WI38 (cell line): ENCODE measurements at regions not wholly inside any gene's neighbourhood (a gene's known extent, or its start where the extent isn't known, plus 50 kb on each side); places are given as distances from the start of the nearest gene placed in this dataset.

ENCODE experiments used
- H3K4me3 ChIP-seq: 2 replicates; pipeline ENCODE4 v1.5.1; 2011; ENCODE audit warnings: low read depth, mild to moderate bottlenecking, control low read depth, low read length
- TF ChIP-seq, protein P1 (sequence below): IDR thresholded peaks from 2 replicates; pipeline ENCODE4 v1.5.1; 2012; ENCODE audit warnings: low read depth, mild to moderate bottlenecking, control low read depth, low read length

DNA sequence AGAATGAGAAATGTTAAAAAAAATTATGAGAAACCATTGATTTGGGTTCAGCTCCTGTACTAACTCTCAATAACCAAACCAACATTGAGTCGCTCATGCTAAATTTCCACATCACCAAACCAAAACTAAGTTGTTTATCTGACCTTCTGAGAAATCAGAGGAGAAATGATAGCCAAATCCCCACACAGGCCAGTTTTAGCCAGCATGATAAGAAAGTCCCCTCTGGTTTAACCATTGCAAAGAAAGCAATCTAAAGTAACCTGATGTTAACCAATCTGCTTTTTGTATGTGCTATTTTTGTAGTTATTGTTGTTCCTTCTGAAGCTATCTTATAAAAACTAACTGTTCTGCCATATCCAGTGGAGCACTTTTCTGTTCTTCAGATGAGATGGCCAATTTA, 599.7 kb downstream of the SLC16A7 start:
- no peak overlapping the region for H3K4me3 ChIP-seq
- TF ChIP-seq, protein P1, sequence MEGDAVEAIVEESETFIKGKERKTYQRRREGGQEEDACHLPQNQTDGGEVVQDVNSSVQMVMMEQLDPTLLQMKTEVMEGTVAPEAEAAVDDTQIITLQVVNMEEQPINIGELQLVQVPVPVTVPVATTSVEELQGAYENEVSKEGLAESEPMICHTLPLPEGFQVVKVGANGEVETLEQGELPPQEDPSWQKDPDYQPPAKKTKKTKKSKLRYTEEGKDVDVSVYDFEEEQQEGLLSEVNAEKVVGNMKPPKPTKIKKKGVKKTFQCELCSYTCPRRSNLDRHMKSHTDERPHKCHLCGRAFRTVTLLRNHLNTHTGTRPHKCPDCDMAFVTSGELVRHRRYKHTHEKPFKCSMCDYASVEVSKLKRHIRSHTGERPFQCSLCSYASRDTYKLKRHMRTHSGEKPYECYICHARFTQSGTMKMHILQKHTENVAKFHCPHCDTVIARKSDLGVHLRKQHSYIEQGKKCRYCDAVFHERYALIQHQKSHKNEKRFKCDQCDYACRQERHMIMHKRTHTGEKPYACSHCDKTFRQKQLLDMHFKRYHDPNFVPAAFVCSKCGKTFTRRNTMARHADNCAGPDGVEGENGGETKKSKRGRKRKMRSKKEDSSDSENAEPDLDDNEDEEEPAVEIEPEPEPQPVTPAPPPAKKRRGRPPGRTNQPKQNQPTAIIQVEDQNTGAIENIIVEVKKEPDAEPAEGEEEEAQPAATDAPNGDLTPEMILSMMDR: no peak

DNA sequence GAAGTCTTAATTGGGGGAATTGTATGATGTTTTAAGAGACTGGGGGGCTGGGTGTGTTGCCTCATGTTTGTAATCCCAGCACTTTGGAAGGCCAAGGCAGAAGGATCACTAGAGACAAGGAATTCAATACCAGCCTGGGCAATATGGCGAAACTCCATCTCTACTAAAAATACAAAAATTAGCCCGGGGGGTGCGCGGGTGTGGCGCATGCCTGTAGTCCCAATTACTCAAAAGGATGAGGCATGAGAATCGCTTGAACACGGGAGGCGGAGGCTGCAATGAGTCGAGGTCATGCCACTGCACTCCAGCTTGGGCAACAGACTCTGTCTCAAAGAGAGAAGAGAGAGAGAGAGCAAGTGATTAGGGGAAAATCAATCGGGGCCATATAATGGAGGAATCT, 600.5 kb downstream of the SLC16A7 start:
- TF ChIP-seq, protein P1: no peak
- H3K4me3 ChIP-seq: no peak overlapping the region

DNA sequence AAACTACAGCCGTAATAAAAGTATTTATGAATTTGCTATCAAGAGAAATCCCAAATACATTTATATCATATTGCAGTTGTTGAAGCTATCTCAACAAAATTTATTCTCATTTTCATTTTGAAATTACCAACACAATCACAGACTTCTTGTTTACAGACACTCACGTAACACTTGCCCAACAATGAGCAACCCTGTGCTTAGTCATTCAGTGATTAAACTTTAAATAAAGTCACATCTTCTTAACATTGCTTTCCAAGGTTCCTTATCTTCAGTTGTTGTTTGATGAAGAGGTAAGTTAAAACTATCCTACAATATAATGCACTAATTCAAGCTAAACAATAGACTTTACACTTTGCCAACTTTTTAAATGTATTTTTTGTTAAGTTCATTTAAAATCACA, 601.8 kb downstream of the SLC16A7 start:
- TF ChIP-seq, protein P1: no peak
- H3K4me3 ChIP-seq: no peak overlapping the region

DNA sequence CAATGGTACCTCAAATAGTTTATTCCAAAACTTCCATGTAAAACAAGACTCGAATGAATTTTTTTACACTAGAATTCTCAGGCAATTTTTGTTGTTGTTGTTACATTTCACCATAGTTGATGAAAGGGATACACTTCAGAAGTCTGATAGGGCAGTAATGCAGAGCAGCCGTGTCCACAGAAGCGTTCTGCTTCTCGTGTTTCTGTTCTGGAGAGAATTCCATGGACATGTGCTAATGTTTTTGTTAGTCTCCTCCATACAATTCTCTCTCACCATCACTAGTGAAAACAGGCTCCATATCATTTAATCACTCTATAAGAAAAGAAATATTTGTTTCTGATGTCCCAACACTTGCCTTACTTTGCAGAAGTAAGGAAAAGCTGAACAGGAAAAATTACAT, 606.1 kb downstream of the SLC16A7 start:
- no peak overlapping the region for H3K4me3 ChIP-seq

DNA sequence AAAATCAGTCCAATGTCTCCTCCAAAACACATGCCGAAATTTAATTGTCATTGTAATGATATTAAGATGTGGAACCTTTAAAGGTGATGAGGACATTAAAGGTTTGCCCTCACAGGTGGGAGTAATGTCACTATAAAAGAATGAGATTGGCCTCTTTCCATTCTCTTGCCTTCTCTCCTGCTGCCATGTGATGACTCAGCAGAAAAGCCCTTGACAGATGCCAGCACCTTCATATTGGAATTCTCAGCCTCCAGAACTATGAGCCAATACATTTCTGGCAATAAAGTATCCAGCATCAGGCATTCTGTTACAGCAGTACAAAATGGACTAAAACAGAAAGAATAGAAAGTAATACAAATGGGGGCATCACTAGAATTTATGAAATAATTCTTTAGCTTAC, 609.7 kb downstream of the SLC16A7 start:
- TF ChIP-seq, protein P1: no peak
- H3K4me3 ChIP-seq: no peak overlapping the region

More for the DNA sequence above, 606.1 kb downstream of the SLC16A7 start:
- TF ChIP-seq, protein P1: no peak

DNA sequence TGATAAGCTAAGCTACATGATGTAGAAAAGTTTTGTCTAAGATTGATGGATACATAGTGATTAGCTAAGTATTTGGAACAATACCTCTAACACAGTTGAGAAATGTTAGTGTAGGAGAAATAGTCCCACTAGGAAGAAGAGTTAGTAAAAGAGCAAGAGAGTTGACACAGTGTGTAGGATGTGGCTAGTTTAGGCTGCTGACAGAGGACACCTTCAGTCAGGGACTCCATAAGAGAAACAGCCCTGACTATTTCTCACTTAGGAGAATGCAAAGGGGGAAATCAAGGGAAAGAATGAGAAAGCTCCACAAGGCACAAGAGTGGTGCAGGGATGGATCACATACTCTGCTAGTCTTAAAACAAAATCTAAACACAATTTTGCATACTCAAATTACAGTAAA, 613.7 kb downstream of the SLC16A7 start:
- TF ChIP-seq, protein P1: no peak
- no peak overlapping the region for H3K4me3 ChIP-seq

DNA sequence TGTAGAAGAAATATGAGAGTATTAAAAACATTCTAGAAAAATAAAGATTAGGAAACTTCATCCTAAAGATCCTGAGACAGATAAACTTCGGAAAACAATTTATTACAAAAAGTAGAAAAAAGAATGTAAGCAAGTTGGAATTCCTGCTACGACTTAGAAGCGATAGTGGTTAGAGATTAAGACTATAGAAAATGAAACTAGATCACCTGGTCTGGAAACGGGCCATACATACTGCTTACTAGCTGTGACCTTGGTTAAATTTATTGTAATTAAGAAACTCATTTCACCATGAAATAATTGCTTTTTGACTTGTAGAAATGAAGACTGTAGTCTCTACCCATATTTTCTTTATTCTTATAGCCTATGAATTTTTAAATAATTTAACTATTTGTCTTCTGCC, 614.1 kb downstream of the SLC16A7 start:
- TF ChIP-seq, protein P1: no peak
- no peak overlapping the region for H3K4me3 ChIP-seq
